HG02840 (cell line): ENCODE measurements at regions not wholly inside any gene's neighbourhood (a gene's known extent, or its start where the extent isn't known, plus 50 kb on each side); places are given as distances from the start of the nearest gene placed in this dataset.
"Not testable (repeated sequence)": the region's sequence is repeated elsewhere in the genome, so short reads cannot be mapped to it uniquely, and the experiment has no call there.

Experiments used
- ATAC-seq: cut with Tn5 transposase; IDR thresholded peaks from one replicate; pipeline ENCODE4 v1.9.1; 2021; ENCODE audit warnings: mild to moderate bottlenecking, moderate library complexity, moderate number of reproducible peaks; ENCODE audit not compliant: unreplicated experiment, low FRiP score

DNA sequence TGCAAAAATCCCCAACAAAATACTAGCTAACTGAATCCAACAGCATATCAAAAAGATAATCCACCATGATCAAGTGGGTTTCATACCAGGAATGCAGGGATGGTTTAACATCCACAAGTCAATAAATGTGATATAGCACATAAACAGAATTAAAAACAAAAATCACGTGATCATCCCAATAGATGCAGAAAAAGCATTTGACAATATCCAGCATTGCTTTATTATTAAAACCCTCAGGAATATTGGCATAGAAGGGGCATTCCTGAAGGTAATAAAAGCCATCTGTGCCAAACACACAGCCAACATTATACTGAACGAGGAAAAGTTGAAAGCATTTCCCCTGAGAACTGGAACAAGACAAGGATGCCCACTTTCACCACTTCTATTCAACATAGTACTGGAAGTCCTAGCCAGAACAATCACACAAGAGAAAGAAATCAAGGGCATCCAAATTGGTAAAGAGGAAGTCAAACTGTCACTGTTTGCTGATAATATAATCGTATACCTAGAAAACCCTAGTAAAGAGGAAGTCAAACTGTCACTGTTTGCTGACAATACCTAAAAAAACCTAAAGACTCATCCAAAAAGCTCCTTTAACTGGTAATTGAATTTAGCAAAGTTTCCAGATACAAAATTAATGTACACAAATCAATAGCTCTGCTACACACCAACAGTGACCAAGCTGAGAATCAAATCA, 109.8 kb downstream of the RNASET2 start:
- not testable (repeated sequence) for ATAC-seq

DNA sequence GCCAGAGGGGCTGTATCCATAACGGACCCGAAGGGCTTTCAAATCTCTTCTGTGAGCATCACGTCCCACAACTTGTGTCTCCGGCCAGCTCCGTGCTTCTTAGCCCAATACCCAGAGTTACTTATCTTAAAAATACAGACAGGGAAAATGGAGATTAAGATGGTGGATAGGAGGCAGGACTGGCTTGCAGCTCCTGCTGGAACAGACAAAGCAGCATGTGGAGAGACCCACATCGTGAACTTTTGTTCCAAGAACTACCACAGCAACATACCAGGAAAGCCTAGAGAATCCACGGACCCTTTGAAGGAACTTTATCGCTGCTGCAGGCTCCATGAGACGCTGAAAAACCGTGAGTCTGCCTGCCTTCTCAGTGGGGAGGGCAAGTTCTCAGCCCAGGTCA, 113.7 kb downstream of the RNASET2 start:
- no peak for ATAC-seq

DNA sequence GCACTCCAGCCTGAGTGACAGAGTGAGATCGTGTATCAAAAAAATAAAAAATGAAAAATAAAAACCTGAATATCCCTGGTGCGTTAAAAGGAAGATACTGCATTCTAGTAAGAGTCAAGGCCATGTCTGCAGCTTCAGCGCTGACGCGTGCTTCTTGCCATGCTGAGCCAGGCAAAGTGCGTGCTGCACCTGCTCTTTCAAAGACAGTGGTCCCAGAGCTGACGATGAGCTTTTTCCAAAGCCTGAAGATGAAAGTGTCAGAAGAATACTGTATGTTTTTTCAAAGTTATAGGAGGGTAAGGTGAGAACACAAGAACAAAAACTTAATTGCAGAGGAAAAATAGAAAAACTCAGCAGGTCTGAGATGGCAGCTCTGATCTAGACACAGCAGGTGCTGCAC, 115.1 kb downstream of the RNASET2 start:
- ATAC-seq = no peak

DNA sequence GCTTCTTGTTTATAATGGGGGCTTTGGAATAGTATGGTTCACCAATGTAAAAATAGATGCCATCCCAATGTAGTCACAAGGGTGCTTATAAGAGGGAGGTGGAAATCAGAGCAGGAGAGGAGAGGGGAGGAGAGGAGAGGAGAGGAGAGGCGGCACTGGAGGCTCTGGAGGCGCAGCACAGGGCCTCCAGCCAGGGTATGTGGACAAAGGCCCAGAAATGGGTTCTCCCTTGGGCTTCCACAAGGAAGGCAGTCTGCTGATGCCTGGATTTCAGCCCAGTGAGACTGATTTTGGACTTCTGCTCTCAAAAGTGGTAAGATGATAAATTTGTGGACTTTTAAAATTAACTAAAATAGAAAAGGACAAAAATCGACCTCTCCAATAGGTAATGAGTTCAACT, 116.8 kb downstream of the RNASET2 start:
- ATAC-seq = no peak

DNA sequence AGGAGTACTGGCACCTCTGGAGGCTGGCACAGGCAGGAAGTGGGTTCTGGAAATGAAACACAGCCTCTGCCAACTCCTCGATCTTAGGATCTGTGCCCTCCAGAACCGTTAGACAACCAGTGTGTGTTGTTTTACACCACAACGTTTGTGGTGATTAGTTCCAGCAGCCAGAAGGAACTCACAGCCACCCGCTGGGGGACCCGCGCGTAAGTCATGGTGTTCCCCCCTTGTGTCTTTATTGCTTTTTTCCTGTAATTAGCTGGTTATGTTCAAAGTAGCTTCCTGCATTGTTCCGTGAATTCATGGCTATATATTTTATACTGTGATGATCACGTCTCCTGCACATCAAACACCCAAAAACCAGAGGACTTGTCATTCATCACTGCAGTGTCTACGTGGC, 117.4 kb downstream of the RNASET2 start:
- ATAC-seq = no peak

DNA sequence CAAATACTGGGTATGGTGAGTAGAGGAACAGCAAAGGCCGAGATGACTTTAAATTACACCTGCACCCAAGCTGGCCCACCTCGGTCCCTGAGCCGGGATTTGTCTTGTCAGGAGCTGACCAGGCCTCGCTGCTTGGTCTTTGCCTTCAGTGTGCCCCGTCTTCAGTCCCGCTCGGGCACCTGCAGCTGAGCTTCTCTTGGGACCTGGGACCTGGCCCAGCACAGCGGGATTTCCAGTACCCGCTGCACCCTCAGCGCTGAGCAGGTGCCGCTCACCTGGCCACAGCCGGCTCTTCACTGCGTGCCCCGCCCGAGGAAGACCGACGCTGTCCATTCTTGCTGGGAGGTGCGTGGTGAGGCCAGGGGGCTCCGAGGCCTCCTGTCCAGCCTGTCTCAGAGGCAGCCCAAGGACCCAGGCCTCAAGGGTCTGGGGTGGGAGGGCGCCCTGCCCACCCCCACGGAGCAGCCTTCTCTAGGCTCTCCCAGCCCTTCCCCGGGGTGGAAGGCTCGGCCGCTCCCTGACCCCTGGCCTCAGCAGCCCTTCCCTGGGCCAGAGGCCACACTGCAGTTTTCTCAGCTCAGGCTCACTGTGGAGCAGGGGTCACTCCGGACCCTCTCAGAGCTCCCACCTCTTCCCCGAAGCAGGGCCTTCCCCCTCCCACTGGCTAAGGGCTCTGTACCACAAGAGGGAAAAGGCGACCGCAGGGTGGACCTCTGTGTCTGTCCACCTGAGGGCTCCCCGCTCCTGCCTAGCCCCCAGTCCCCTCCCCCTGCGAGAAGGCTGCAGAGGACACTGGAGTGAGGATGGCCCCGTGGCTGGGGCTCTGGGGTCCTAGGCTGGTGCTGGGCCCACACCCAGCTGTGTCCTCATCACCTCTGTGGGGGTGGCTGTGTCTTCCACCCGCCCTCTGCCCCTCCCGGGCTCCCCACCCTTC, 119.3 kb downstream of the RNASET2 start:
- no peak for ATAC-seq

DNA sequence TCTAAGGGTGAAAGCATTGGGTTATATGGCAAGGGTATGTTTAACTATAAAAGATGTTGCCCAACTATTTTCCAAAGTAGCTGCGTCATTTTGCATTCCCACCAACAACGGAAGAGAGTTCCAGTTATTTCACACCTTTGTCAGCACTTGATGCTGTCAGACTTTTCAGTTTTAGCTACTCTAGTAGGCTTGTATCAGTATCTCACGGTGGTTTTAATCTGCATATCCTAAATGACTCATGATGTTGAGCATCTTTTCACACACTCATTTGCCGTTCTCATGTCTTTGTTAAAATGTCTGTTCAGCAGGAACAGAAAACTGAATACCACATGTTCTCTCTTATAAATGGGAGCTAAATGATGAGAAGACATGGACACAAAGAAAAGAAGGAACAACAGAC, 122.3 kb downstream of the RNASET2 start:
- no peak for ATAC-seq

DNA sequence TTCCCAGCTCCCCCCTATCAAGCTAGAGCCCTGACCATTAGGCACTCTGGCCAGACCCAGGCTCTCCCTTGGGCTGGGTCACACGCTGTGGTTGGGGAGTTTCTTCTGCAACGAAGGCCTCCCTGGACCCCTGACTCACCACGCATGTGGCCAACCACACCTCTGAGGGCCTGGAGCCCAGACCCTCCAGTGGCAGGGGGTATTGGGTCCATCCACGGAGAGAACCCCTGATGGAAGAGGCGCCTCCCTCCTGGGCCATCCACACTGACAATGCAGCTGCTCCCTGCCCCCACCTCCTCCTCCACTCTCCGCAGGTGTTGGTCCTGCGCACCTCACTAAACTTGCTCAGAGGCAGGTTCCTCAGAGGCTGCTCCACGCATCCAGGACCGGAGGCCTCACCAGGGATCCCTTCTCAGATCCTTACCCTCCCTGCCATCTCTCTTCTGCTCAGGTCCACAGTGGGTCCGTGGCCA, 125.4 kb downstream of the RNASET2 start:
- ATAC-seq = peak; percentile 24

DNA sequence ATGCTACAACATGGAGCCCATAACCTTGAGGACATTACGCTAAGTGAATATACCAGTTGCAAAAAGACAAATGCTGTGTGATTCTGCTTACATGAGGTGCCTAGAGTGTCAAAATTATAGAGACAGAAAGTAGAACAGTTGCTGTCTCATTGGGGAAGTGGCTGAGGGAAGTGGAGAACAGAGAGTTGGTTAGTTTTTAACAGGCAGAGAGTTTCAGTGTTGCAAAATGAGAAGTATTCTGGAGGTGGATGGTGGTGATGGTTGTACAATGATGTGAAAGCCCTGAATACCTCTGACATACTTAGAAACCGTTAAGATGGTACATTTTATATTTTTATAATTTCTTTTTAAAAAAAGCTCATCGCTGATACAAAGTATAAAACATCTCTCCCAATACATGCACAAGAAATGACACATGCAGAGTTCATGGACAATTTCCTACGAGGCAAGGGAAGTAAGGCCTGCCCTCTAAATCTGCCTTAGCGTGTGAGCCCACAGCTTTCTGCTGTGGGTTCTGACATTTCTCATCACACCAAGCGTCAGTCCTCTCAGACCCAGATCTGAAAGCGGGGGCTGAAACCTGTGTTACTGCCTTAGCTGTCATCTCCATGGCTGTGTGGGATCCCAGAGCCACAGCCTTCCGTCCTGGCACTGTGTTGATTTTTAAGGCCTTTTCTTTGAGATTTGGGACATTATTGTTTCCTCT, 126.0 kb downstream of the RNASET2 start:
- ATAC-seq = peak; percentile 94

DNA sequence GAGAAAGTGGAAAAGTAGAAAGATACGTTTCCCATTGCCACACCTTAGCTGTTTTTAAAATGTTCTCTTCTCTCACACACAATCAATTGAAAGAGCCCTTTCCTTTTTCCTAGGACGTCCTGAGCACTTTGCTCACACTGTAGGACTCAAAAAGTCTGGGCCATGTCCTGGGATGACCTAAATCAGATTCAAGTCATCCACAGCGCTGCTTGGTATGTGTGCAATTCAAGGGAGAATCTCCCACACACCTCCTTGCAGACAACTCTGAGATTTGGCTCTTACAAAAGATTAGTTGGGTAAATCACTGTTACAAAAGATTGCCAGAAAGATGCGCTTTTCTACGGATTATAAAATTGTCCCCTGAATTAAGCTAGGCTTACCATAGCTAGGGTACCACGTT, 130.1 kb downstream of the RNASET2 start:
- no peak for ATAC-seq

DNA sequence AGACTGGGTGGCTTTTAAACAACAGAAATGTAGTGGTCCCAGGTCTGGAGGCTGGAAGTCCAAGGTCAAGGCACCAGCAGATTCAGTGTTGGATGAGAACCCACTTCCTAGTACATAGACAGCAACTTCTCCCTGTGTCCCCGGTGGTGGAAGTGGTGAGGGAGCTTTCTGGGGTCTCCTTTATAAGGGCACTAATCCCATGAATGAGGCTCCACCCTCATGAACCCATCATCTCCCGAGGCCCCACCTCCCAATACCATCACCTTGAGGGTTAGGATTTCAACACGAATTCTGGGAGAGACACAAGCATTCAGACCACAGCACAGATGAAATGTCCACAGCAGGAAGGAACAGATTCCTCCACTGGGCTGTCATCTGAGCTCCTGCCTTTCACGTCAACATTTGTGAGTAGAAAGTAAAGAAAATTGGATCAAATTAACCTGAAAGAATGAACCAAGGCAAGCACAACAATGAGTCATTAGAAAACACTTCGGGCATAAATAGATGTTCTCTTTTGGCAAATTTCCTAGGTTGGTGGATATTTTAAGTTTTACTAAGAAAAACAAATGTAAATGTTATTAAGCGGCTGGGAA, 130.7 kb downstream of the RNASET2 start:
- no peak for ATAC-seq

DNA sequence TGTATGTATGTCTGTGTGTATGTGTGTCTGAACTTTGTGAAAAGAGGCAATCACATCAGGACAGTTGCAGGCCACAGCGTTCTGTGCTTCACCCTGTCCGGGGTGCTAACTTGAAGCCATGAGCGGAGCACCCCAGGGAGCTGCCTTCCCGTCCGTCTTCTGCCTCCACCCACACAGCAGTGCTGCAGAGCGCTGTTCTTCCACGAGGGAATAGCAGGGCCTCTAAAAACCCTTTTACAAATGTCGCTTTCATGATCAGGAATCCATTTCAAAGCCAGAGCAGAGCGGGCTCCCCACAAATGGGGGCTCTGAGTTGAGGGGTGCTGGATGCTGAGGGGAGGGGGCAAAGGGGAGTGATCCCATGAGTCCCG, 131.5 kb downstream of the RNASET2 start:
- no peak for ATAC-seq

DNA sequence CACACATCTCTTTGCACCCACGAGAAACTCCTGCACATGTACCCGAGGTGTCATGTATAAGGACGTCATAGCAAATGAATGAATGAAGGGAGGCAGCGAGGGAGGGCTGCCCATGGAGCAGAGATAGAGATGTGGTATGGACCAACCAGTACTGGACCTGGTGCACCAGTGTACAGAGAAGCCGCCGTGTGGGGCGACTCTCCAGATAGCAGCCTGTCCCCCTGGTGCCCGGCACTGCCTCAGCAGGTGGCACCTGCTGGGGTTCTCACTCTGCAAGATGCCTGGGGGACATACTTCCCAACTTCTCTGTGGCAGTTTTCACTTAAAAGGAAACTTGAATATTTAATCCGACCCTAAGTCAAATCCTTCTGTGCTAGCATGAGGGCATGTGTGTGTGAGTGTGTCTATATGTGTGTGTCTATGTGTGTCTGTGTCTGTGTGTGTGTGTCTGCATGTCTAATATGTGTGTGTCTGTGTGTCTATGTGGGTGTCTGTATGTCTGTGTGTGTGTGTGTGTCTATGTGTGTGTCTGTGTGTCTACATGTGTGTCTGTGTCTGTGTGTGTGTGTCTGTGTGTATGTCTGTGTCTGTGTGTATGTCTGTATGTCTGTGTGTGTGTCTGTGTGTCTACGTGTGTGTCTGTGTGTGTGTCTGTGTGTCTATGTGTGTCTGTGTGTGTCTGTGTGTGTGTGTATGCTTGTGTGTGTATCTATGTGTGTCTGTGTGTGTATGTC, 132.0 kb downstream of the RNASET2 start:
- no peak for ATAC-seq

DNA sequence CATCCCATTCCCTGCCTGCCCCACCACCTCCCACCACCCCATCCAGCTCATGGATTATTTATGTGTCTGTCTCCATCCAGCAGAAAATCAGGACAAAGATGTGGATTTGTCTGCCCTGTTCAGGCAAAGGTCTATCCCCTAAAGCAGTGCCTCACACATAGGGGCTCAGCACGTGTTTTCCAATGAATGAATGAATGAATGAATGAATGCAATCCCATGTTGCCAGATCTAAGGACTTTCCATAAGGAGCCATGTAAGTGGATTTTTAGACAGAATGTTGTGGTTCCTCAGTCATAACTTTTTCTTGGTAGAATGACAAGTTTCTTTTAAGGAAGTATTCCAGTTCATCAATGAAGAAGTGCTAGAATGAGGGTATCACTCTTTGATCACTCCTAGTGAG, 133.7 kb downstream of the RNASET2 start:
- ATAC-seq = no peak

DNA sequence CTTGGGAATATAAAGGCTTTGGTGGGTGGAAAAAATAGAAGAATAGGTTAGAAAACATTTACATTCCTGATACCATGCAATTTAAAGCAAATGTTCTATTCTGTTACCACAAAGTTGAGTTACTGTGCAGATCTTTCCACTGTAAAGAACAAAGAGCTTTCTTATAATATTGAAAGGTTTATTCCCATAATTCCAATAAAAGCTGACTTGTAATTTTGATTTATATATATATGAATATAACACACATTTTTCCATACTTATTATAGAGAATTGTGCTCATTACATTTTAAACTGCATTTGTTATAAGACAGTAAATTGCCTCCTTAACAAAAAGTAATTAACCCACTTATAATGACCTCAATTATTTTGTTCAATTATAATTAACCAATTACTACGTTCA, 135.9 kb downstream of the RNASET2 start:
- ATAC-seq = no peak

DNA sequence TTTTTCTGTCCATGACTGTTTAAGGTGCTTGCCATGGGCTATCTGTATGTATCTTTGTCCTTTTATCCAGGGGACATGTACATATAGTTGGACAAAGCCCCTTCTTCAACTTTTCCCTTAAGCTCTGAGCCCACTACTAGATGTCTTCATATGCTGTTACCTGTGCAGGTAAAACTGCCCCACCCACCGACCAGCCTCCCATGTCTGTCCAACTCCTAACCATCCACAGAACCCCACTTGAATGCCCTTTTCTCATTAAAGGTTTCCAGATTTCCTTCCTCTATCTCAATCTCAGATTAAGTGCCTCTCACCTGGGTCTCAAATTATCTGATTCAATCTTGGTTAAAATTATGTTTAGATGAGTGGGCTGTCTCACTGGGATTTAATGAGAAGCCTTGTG, 136.3 kb downstream of the RNASET2 start:
- ATAC-seq = no peak

DNA sequence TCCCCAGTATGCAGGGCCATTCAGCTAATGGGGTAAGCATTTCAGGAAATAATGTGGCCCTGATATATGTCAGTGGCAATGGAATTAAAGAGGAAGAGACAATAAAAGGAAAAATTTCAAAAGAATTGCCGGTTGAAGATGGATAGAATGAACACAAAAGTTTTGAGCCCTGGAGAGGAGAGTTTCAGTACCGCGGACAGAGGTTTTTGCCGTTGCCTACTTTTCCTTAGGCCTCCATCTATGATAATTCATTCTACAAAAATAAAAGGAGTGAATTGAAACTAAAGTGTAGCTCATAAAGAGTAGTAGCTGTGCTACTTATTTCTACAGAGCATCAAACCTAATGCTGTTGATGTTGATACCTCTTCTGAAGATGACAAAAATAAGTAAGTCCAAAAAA, 140.7 kb downstream of the RNASET2 start:
- no peak for ATAC-seq

DNA sequence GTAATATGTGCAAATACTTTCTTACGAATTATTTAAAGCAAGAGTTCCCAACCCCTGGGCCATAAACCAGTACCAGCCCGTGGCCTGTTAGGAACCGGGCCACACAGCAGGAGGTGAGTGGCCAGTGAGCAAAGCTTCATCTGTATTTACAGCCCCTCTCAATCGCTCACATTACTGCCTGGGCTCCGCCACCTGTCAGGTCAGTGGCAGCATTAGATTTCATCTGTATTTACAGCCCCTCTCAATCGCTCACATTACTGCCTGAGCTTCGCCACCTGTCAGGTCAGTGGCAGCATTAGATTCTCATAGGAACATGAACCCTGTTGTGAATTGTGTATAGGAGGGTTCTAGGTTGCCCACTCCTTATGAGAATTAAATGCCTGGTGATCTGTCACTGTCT, 142.0 kb downstream of the RNASET2 start:
- no peak for ATAC-seq

DNA sequence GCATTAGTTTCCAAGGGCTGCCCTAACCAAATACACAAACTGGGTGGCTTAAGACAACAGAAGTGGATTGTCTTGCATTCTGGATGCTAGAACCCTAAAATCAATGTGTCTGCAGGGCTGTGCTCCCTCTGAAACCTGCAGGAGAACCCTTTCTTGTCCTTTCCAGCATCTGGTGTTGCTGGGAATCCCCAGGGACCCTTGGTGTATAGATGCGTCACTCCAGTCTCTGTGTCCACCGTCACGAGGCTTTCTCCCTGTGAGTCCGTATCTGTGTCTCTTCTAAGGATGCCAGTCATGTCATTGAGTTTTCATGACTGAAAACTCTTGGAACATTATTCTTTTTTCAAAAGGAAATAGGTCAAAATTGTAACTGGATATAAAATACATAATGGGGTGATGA, 142.9 kb downstream of the RNASET2 start:
- ATAC-seq = no peak

DNA sequence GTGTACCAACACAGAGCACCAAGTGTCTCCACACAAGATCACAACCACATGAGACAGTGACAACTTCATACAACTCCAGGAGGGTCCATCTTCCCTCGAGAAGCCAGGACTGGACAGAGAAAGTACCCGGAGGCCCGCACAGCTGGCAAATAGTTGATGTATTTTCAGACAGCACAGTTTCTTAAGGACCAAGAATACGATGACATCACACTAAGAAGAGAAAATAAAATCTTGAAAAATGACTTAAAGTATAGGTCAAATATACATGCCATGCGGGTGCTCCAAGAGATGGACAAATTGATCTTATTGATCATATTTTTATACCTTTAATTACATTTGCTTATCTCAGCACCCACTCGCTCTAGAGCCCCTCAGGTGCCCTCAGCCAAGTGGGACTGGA, 145.5 kb downstream of the RNASET2 start:
- ATAC-seq = no peak
